Activated T-cell treated with anti-CD3 and anti-CD28 coated beads, Interleukin-2, amount 50 U/mL, for 48 hours (primary cell): ENCODE measurements at regions not wholly inside any gene's neighbourhood (a gene's known extent, or its start where the extent isn't known, plus 50 kb on each side); places are given as distances from the start of the nearest gene placed in this dataset.

Experiments used
- DNase-seq, 2 experiments: peaks; one replicate each; pipeline ENCODE4 v3.0.0-alpha.2; 2020

DNA sequence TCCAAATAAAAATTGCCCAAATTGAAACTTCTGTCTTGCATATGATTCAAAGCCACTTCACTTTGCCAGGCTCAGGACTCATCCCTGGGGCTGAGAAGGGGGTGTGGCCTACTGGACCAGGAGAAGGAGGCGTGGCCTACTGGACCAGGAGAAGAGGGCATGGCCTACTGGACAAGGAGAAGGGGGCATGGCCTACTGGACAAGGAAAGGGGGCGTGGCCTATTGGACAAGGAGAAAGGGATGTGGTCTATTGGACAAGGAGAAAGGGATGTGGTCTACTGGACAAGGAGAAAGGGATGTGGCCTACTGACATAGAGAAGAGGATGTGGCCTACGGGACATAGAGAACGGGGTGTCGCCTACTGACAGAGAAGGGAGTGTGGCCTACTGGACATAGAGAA lies 405.3 kb downstream of the RRAGC start:
- DNase-seq: no peak

DNA sequence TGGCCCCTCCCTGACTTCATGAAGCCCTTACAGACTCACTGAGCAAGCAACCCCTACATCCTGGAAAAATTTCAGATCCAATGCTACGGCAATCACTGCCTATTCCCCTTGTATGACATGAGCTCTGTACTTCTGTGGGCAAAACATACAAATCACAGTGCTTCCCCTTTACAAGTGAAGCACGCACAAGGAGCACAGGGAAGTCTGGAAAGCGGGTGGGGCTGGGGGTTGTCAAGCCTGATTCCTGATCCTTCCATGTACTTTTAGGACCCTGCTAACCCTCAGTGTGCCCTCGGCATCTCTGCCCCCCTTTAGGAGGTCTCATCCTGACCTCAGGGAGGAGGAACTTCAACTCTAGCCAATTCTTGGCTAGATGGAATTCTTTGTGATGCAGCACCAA lies 405.7 kb upstream of the POU3F1 start:
- DNase-seq: no peak

DNA sequence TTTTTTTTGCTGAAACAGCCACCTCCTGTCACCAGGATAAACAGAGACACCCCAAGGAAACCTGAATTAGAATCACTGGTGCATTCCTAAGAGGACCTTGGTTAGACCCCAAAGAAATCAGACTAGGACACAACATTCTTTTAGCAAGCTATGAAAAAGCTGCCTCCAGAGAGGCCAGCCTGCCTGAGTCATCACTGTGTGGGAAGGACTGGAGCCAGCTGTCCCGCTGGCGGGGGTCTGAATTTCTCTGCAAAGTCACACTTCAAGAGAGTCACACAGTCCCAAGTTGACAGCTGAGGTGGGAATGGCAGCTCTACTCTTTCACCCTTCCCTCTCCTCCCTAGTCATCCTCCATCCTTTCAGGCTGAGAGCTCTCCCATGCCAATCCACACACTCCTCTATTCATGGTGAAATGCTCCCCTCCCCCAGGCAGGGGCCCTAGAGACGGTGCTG lies 405.0 kb upstream of the POU3F1 start:
- no peak for DNase-seq

- DNase-seq: no peak
These were observed 402.3 kb upstream of the POU3F1 start for GRCh38 chr1:38448893-38449292.

DNA sequence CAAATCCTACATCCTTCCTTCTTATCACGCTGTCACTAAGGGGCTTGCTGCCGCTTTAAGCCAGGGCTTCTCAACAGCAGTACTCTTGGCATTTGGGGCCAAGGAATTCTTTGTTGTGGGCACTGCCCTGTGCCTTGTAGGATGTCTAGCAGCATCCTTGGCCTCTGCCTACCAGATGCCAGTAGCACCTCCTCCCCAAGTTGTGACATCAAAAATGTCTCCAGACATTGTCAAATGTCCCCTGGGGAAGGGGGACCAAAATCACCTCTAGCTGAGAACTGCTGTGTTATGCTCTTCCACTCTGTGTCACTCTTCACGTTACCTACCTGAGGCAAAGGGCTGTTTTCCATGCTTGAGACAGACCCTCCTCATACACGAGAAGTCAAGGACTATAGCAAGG lies 400.3 kb upstream of the POU3F1 start:
- no peak for DNase-seq

DNA sequence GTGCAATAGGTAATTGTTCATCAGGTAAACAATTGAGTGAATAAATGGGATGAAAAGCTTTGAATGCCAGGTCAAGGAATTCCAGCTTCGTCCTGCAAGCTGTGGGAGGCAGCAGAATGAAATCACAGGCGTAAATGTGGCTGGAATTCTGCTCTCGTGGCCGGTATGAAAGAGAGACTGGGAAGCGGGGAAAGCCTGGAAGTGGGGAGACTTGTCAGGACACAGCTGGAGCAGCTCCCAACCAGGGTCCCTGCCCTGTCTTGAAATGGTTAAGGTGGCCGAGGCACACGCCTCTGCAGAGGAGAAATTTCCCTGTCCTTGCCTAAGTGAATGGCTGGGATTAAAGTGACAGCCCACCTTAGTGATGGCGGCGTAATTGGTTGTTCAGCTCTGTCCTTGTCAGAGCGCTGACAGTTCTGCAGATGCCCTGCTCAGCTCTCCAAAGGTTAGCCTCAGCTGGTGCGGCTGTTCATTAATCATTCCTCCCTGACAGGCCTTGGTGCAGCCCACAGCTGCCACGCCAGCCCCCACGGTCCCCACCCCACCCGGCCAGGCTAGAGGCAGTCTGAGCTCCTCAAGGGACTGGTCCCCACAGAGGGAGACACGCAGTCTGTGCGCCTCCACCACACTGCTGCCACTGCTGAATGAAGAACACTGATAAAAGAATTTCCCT lies 398.3 kb upstream of the POU3F1 start:
- DNase-seq: no peak

DNA sequence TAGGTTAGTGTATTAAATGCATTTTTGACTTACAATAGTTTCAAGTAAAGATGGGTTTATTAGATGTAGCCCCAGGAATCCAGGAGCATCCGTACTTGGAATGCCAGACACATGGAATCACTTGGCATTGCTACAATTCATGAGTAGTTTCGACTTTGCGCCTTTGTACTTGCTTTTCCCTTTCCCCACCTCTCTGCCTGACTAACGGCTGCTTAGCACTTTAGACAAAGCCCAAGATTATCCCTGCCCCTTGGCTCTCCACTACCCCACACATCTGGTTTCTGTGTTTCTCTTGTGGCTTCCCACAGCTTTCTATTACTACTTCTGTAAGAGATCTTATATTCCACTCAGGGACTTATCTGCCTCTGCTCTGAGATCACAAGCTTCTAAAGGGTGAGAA lies 397.7 kb upstream of the POU3F1 start:
- no peak for DNase-seq

GRCh38 chr1:38440402-38440801 lies 393.8 kb upstream of the POU3F1 start:
- DNase-seq: no peak

- DNase-seq: no peak
These were observed 390.2 kb upstream of the POU3F1 start for GRCh38 chr1:38436749-38437148.

DNA sequence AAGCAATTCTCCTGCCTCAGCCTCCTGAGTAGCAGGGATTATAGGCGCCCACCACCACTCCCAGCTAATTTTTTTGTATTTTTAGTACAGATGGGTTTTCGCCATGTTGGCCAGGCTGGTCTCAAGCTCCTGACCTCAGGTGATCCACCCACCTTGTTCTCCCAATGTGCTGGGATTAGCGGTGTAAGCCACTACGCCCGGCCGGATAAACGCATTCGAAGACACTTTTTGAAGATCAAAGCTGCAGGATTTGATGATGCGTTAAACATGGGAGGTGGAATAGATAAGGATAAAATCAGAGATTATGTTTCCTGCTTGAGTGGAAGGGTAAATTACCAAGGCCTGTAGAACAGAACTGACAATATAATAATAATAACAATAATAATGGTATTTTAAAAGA lies 389.4 kb upstream of the POU3F1 start:
- no peak for DNase-seq

- DNase-seq: no peak
These were observed 386.6 kb upstream of the POU3F1 start for GRCh38 chr1:38433084-38433722.

- no peak for DNase-seq
These were observed 385.2 kb upstream of the POU3F1 start for GRCh38 chr1:38431535-38432376.

- DNase-seq: no peak
These were observed 384.4 kb upstream of the POU3F1 start for GRCh38 chr1:38430949-38431348.

DNA sequence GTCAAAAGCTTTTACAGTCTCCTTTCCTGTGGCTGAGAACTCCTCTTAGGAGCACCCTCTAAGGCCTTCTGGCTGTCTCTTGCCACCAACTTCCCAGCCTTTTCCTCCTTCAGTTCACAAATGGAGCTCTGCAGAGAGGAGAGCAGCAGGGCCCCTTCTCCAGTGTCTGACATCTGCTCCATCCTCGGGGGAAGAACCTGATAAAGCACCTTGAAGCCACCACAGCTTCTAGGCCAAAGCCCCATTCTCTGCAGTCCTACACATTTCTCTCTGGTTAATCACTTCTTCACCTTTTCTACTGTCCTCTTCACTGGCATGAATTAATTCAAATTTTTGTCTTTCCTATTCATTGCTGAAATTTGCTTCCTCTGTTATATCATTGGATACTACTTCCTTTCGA lies 378.1 kb upstream of the POU3F1 start:
- no peak for DNase-seq

DNA sequence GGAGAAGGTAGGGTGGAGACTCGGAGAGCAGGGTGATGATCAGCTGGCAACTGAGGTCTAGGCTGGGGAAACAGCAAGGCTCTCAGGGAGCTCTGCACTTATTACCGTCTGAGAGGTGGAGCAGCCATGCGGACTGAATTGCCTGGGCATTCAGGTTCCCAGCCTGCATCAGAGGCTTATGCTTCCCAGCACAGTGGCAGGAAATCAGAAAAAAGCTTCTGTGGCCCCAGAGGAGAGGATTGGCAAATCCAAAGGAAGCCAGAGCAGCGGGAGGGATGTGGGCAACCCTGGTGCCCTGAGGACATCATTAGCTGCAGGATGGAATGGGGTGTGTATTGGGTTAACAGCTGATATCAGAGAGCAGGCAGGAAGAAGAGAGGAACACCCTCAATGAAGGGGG lies 374.1 kb upstream of the POU3F1 start:
- no peak for DNase-seq

- DNase-seq: no peak
These were observed 371.8 kb upstream of the POU3F1 start for GRCh38 chr1:38418195-38419030.

- DNase-seq: peak in 1 of 2 experiments; percentile 17
These were observed 357.1 kb upstream of the POU3F1 start for GRCh38 chr1:38403667-38404066.

DNA sequence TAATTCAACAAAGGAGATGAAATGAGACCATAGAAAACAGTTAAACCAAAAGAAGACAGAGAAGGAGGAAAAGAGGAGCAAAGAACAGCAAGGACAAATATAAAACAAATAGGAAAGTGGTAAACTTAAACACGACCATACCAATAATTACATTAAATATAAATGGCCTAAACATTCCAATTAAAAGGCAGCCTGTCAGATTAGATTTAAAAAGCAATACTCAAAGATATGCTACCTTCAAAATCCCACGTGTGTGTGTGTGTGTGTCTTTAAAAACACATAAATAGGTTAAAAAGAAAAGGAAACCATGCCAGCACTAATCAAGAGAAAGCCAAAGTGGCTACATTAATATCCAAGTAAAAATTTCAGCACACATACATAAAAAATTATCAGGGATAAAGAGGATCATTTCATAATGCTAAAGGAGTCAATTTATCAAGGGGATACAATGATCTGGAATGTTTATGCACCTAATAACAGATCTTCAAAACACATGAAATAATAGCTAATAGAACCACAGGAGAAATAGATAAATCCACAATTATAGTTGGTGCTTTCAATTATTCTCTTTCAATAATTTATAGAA lies 355.7 kb upstream of the POU3F1 start:
- no peak for DNase-seq

GRCh38 chr1:38396606-38397005 lies 350.0 kb upstream of the POU3F1 start:
- no peak for DNase-seq

- no peak for DNase-seq
These were observed 347.7 kb upstream of the POU3F1 start for GRCh38 chr1:38394303-38394702.

DNA sequence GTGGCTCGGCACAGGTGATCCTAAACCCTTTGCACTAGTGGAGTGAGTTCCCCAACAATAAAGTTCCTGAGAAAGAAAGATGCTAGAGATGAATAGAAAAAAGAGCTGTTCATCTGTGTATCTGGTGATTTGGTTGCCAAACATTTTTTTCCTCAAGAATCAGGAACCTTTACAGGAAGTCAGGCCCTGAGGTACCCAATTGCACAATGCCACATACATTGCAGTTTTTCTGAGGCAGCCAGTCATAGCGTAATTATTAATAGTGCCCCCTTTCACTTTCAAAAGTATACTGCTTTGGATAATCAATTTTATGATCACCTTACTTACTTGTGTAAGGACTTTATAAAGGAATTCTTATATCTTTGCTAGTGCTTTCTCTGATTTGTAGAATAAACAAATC lies 346.3 kb upstream of the POU3F1 start:
- no peak for DNase-seq

DNA sequence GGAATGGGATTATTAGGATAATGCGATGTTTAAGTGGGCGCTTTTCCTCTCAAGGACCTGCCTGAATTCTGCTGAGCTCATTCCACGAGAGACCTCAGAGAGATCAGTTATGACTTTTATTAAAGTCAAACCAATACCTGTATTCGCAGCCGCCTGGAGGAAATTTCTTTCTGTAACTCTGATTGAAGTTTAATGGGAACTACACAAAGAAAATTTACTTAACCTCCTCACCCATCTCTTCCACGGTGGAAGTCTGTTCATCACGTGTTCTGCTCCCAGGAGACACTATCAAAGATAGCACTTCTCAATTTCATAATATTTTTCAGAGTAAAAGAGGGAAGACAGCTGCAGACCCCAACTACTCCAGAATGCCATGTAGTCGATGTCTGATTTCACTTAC lies 334.7 kb upstream of the POU3F1 start:
- DNase-seq: no peak

DNA sequence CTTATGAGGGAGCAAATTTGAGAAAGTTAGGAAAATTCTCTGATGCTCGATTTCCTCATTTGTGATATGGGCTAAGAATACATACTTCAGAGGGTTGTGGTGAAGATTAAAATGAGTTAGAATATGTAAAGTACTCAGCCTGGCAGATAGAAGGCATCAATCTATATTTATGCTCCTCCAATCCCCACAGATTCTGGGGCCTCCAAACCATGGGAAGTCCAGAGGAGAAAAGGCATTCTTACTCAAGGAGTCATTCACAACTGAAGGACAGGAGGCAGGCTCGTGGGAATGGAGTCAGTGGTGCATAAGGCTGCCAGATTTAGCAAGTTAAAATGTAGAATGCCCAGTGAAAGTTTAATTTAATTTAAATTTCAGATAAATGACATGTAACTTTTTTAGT lies 330.0 kb upstream of the POU3F1 start:
- DNase-seq: no peak
